HEK293 (cell line): ENCODE measurements at regions not wholly inside any gene's neighbourhood (a gene's known extent, or its start where the extent isn't known, plus 50 kb on each side); places are given as distances from the start of the nearest gene placed in this dataset.
"Not testable (repeated sequence)": the region's sequence is repeated elsewhere in the genome, so short reads cannot be mapped to it uniquely, and the experiment has no call there.

ENCODE experiments used
- CTCF ChIA-PET: fragments of 350-600 bp; formaldehyde crosslinking; extraction: SDS; loops from one replicate; lab custom pipeline; 2021; ENCODE audit warnings: antibody characterized with exemption; lab: Yijun Ruan, JAX
- POLR2A ChIA-PET: fragments of 300-600 bp; formaldehyde crosslinking; extraction: SDS; loops from one replicate; lab custom pipeline; 2020; ENCODE audit warnings: antibody characterized with exemption, inconsistent platforms; lab: Yijun Ruan, JAX
- H3K27ac ChIP-seq: fragments of 200-500 bp; sonication (Bioruptor generic); 2 replicates; pipeline ENCODE4 v1.5.1; 2014; ENCODE audit warnings: low read depth, low read length, control low read depth, inconsistent platforms; ENCODE audit errors: extremely low read depth
- H3K36me3 ChIP-seq, 2 experiments: fragments of 200-500 bp in 1 of 2; sonication (Bioruptor generic) in 1 of 2; 1 replicate in 1 of 2; 2 replicates in 1 of 2; pipeline ENCODE4 v1.5.1; 2014 to 2017; ENCODE audit warnings: inconsistent platforms in 2 of 2, low read length in 2 of 2; ENCODE audit not compliant: control insufficient read depth in 2 of 2, insufficient read depth in 1 of 2
- H3K4me1 ChIP-seq: fragments of 200-500 bp; sonication (Bioruptor generic); 2 replicates; pipeline ENCODE4 v1.5.1; 2014; ENCODE audit warnings: mild to moderate bottlenecking, low read length, inconsistent platforms; ENCODE audit not compliant: control insufficient read depth, insufficient read depth
- H3K4me3 ChIP-seq: 2 replicates; pipeline ENCODE4 v1.5.1; 2011; ENCODE audit warnings: low read depth, mild to moderate bottlenecking, control low read depth, low read length, moderate library complexity
- H3K9me3 ChIP-seq: fragments of 200-500 bp; sonication (Bioruptor generic); 2 replicates; pipeline ENCODE4 v1.5.1; 2014; ENCODE audit warnings: low read depth, low read length, inconsistent platforms; ENCODE audit not compliant: control insufficient read depth, insufficient read depth
- KLF17 ChIP-seq: fragments of 450-650 bp; formaldehyde crosslinking; IDR thresholded peaks from 2 replicates; pipeline ENCODE4 v1.5.1; 2016; ENCODE audit warnings: missing biosample characterization, missing genetic modification characterization
- ZBTB8A ChIP-seq: fragments of 450-650 bp; formaldehyde crosslinking; IDR thresholded peaks from 2 replicates; pipeline ENCODE4 v1.5.1; 2016; ENCODE audit warnings: missing biosample characterization, missing genetic modification characterization
- ZNF148 ChIP-seq: fragments of 450-650 bp; formaldehyde crosslinking; IDR thresholded peaks from 2 replicates; pipeline ENCODE4 v1.5.0; 2017; ENCODE audit warnings: missing biosample characterization, missing genetic modification characterization, borderline replicate concordance
- ZNF19 ChIP-seq: fragments of 450-650 bp; formaldehyde crosslinking; IDR thresholded peaks from 2 replicates; pipeline ENCODE4; 2016; ENCODE audit warnings: missing biosample characterization, missing genetic modification characterization, low read depth
- ZNF266 ChIP-seq: fragments of 450-650 bp; formaldehyde crosslinking; IDR thresholded peaks from 2 replicates; pipeline ENCODE4 v1.5.1; 2016; ENCODE audit warnings: missing biosample characterization, missing genetic modification characterization, low read depth
- ZNF324 ChIP-seq: fragments of 450-650 bp; formaldehyde crosslinking; IDR thresholded peaks from 2 replicates; pipeline ENCODE4 v1.5.1; 2016; ENCODE audit warnings: missing biosample characterization, missing genetic modification characterization
- ZNF610 ChIP-seq: fragments of 450-650 bp; formaldehyde crosslinking; IDR thresholded peaks from 2 replicates; pipeline ENCODE4 v1.5.1; 2016; ENCODE audit warnings: missing biosample characterization, missing genetic modification characterization, borderline replicate concordance
- ZNF747 ChIP-seq: fragments of 450-650 bp; formaldehyde crosslinking; IDR thresholded peaks from 2 replicates; pipeline ENCODE4 v1.5.1; 2016; ENCODE audit warnings: missing biosample characterization, missing genetic modification characterization
- TF ChIP-seq, protein P1 (sequence below): fragments of 450-650 bp; formaldehyde crosslinking; conservative IDR thresholded peaks from 2 replicates; pipeline ENCODE4 v1.5.1; 2016; ENCODE audit warnings: low read depth, missing biosample characterization, missing genetic modification characterization

DNA sequence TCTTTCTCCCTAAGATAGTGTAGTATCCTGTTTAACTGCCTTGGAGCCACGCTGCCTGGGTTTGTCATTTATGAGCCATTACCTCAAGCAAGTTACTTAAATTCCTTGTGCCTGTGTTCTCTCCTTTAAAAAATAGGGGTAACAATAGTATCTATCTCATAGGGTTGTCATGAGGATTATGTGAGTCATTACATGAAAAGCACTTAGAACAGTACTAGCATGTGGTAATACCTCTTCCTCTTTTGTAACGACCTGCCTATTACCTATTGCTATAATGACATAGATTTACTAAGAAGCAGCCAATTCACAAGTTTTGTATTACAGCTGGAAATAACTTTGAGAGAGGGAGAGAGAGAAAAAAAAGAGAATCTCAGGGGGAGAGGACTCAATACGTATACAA is 834.7 kb downstream of the RAPGEF2 start:
- H3K36me3 ChIP-seq = no peaks in the 10 kb centered on the region
- ChIA-PET POLR2A (no interaction called here), CTCF (interaction anchor here (0.7 kb wide), 1 partner anchor 12 kb away, joined by 4 read pairs; no protein-coding TSS in a partner anchor)
- H3K4me1 ChIP-seq = no peaks in the 10 kb centered on the region
- no peak overlapping the region for H3K27ac ChIP-seq
- H3K4me3 ChIP-seq = no peak overlapping the region
- TF ChIP-seq, protein P1, sequence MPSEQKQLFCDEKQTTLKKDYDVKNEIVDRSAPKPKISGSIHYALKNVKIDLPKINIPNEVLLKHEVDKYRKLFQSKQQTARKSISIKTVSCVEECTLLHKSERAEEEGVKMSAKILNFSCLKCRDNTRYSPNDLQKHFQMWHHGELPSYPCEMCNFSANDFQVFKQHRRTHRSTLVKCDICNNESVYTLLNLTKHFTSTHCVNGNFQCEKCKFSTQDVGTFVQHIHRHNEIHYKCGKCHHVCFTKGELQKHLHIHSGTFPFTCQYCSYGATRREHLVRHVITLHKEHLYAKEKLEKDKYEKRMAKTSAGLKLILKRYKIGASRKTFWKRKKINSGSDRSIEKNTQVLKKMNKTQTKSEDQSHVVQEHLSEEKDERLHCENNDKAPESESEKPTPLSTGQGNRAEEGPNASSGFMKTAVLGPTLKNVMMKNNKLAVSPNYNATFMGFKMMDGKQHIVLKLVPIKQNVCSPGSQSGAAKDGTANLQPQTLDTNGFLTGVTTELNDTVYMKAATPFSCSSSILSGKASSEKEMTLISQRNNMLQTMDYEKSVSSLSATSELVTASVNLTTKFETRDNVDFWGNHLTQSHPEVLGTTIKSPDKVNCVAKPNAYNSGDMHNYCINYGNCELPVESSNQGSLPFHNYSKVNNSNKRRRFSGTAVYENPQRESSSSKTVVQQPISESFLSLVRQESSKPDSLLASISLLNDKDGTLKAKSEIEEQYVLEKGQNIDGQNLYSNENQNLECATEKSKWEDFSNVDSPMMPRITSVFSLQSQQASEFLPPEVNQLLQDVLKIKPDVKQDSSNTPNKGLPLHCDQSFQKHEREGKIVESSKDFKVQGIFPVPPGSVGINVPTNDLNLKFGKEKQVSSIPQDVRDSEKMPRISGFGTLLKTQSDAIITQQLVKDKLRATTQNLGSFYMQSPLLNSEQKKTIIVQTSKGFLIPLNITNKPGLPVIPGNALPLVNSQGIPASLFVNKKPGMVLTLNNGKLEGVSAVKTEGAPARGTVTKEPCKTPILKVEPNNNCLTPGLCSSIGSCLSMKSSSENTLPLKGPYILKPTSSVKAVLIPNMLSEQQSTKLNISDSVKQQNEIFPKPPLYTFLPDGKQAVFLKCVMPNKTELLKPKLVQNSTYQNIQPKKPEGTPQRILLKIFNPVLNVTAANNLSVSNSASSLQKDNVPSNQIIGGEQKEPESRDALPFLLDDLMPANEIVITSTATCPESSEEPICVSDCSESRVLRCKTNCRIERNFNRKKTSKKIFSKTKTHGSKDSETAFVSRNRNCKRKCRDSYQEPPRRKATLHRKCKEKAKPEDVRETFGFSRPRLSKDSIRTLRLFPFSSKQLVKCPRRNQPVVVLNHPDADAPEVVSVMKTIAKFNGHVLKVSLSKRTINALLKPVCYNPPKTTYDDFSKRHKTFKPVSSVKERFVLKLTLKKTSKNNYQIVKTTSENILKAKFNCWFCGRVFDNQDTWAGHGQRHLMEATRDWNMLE (tag by site-specific recombination) = no peak
- no peak for TF ChIP-seq KLF17 (tag by site-specific recombination)
- TF ChIP-seq ZNF19 = no peak
- no peaks in the 10 kb centered on the region for H3K9me3 ChIP-seq

- H3K4me1 ChIP-seq, CTCF ChIA-PET, H3K27ac ChIP-seq, H3K36me3 ChIP-seq, H3K4me3 ChIP-seq, H3K9me3 ChIP-seq, POLR2A ChIA-PET: not testable (repeated sequence)
These were observed 836.8 kb downstream of the RAPGEF2 start for GRCh38 chr4:159939681-159940080.

DNA sequence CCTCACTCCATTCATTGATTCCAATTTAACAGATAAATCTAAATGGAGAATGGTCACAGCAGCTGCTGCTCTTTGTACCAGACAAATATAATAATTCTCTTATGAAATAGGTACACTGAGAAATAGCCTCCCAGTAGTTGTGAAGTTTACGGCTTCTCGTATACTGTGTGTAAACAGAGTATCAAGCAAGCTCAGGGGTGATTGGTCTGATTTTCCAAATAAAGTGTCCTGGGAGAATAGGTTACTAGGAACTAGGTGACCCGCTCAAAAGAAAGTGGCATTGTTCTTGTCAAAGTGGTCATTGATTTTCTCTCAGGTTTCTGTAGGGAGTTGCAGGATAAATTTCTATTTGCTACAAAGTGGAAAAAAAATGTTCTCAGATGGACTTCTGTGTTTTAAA is 838.2 kb downstream of the RAPGEF2 start:
- no peak overlapping the region for H3K4me3 ChIP-seq
- TF ChIP-seq ZNF747 (no peak), ZNF610 (tag by site-specific recombination) (no peak)
- TF ChIP-seq, all 188 proteins: peak for 0
- Histone ChIP-seq H3K9me3 (no peaks in the 10 kb centered on the region), H3K4me1 (no peaks in the 10 kb centered on the region), H3K36me3 (no peaks in the 10 kb centered on the region), H3K27ac (no peak overlapping the region)
- CTCF ChIA-PET = interaction anchor here (0.6 kb wide), 1 partner anchor 424 kb away, joined by 3 read pairs; no protein-coding TSS in a partner anchor
- POLR2A ChIA-PET = no interaction called here

GRCh38 chr4:159944477-159944876 is 841.6 kb downstream of the RAPGEF2 start:
- no peak for TF ChIP-seq ZNF266
- TF ChIP-seq ZBTB8A = no peak
- TF ChIP-seq ZNF324 (tag by site-specific recombination) = no peak
- no peak for TF ChIP-seq ZNF148 (tag by site-specific recombination)
- TF ChIP-seq, all 188 proteins: peak for 0
- POLR2A ChIA-PET = no interaction called here
- Histone ChIP-seq H3K4me1 (no peaks in the 10 kb centered on the region), H3K9me3 (no peaks in the 10 kb centered on the region), H3K36me3 (no peaks in the 10 kb centered on the region), H3K4me3 (no peak overlapping the region), H3K27ac (no peak overlapping the region)
- CTCF ChIA-PET = no interaction called here
